Adipocyte (in vitro differentiated cells): ENCODE measurements at regions not wholly inside any gene's neighbourhood (a gene's known extent, or its start where the extent isn't known, plus 50 kb on each side); places are given as distances from the start of the nearest gene placed in this dataset.

Experiments used
- DNase-seq: peaks from one replicate; pipeline ENCODE4 v3.0.0-alpha.2; 2015; ENCODE audit warnings: low read depth
- H3K27me3 ChIP-seq: replicated peaks from 2 replicates; pipeline ENCODE4 v1.7.0; 2013; ENCODE audit warnings: mild to moderate bottlenecking, low read length, moderate library complexity; ENCODE audit not compliant: control insufficient read depth, insufficient read depth
- H3K36me3 ChIP-seq: 2 replicates; pipeline ENCODE4 v1.7.0; 2013; ENCODE audit warnings: low read length, mild to moderate bottlenecking, moderate library complexity; ENCODE audit not compliant: control insufficient read depth, insufficient read depth, severe bottlenecking
- H3K4me1 ChIP-seq: 2 replicates; pipeline ENCODE4 v1.7.0; 2013; ENCODE audit warnings: mild to moderate bottlenecking, low read length, moderate library complexity; ENCODE audit not compliant: control insufficient read depth, insufficient read depth
- H3K4me3 ChIP-seq: 2 replicates; pipeline ENCODE4 v1.7.0; 2013; ENCODE audit warnings: mild to moderate bottlenecking, low read length, moderate library complexity
- H3K9ac ChIP-seq: 2 replicates; pipeline ENCODE4 v1.7.0; 2013; ENCODE audit warnings: mild to moderate bottlenecking, low read length, moderate library complexity
- H3K9me3 ChIP-seq: 2 replicates; pipeline ENCODE4 v1.7.0; 2013; ENCODE audit warnings: mild to moderate bottlenecking, low read length, moderate library complexity; ENCODE audit not compliant: control insufficient read depth

DNA sequence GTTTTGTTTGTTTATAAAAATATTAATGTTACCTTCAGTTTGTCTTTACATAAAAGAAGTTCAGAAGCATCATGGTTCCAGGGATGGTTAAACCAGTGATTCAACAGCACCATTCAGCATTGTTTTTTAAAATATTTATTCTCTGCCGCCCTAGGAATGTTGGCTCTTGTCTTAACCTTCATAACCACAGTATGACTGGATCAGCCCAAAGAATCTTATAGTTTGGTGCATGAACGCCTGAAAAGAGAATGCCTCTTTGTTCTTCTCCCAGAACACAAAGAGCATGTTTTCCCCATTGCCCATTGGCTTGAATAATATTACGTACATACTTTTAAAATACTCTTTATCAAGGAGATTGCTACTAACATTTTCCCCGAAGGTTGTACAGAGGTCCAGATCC lies 413.4 kb downstream of the ANXA1 start:
- Histone ChIP-seq H3K4me3 (no peak overlapping the region), H3K36me3 (no peaks in the 10 kb centered on the region), H3K9ac (no peak overlapping the region), H3K4me1 (peaks cover 9% of the 10 kb centered on the region), H3K9me3 (no peaks in the 10 kb centered on the region), H3K27me3 (no peaks in the 10 kb centered on the region)
- no peak for DNase-seq

DNA sequence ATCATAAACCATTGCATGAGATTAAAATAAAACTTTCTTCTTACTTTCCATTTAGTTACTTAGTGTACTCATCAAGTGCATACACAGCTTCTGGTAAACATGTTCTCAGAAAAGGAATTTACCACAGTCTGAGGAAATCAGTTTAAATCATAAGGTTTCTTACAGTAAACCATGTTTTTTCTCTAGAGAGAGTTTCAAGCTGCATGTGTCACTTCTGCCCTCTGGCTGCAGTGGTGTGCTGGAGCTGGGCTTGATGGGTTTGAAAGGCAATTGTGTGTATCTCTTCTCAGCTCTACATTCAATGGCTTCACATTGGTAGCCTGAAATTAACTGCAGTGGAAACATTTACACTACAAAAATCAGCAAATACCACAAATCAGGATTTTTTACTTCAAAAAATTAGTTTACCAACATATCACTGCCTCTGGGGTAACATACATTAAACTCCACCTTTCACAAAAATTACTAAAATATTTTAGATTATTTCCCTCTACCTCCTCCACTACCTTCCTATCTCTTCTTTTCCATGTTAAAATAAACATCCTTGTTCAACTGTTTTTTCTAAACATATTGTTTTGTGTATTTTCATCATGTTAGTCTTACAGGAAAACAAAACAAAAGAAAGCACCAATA lies 414.3 kb downstream of the ANXA1 start:
- peak; percentile 62 for DNase-seq
- H3K9me3 ChIP-seq = no peaks in the 10 kb centered on the region
- H3K36me3 ChIP-seq = no peaks in the 10 kb centered on the region
- H3K27me3 ChIP-seq = no peaks in the 10 kb centered on the region
- H3K4me1 ChIP-seq = peaks cover 9% of the 10 kb centered on the region
- H3K9ac ChIP-seq = peak overlapping the region; percentile 8
- H3K4me3 ChIP-seq = no peak overlapping the region

DNA sequence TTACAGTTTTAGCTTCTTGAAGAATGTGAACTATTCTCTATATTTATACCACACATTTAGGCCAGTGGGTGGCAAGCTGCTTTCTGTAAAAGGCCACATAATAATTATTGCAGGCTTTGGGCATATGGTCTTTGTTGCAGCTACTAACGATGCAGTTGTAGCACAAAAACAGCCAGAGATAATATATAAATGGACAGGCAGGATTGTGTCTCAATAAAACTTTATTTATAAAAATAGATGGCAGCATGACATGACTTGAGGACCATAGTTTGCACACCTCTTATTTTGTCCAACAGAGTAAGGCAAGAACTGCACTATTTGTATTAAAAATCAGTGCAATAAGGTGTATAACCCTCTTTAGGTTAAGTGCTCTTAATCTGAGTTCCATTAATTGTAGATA lies 415.0 kb downstream of the ANXA1 start:
- Histone ChIP-seq H3K4me3 (no peak overlapping the region), H3K9ac (no peak overlapping the region), H3K4me1 (peaks cover 9% of the 10 kb centered on the region), H3K36me3 (no peaks in the 10 kb centered on the region), H3K9me3 (no peaks in the 10 kb centered on the region), H3K27me3 (no peaks in the 10 kb centered on the region)
- DNase-seq = no peak

DNA sequence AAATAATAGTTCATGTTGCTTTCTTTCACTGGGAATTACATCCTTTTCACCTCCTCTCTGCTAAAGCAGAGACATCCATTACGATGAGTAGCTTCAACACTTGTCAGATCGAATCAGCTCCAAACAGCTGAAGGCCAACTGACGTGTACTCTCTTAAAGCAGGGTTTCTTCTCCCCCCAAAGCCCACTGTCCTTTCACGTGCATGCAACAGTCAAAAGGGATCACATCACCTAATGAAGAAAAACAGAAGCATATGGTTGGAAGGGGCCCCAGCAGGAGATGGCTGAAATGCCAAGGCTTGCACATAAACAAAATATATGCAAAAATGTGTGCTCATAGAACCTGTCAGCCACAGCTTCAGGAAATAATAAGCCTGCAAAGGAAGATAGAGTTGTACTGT lies 421.6 kb downstream of the ANXA1 start:
- H3K4me1 ChIP-seq = no peaks in the 10 kb centered on the region
- H3K27me3 ChIP-seq = peaks cover 5% of the 10 kb centered on the region
- H3K9ac ChIP-seq = no peak overlapping the region
- no peaks in the 10 kb centered on the region for H3K36me3 ChIP-seq
- no peak for DNase-seq
- no peak overlapping the region for H3K4me3 ChIP-seq
- no peaks in the 10 kb centered on the region for H3K9me3 ChIP-seq

DNA sequence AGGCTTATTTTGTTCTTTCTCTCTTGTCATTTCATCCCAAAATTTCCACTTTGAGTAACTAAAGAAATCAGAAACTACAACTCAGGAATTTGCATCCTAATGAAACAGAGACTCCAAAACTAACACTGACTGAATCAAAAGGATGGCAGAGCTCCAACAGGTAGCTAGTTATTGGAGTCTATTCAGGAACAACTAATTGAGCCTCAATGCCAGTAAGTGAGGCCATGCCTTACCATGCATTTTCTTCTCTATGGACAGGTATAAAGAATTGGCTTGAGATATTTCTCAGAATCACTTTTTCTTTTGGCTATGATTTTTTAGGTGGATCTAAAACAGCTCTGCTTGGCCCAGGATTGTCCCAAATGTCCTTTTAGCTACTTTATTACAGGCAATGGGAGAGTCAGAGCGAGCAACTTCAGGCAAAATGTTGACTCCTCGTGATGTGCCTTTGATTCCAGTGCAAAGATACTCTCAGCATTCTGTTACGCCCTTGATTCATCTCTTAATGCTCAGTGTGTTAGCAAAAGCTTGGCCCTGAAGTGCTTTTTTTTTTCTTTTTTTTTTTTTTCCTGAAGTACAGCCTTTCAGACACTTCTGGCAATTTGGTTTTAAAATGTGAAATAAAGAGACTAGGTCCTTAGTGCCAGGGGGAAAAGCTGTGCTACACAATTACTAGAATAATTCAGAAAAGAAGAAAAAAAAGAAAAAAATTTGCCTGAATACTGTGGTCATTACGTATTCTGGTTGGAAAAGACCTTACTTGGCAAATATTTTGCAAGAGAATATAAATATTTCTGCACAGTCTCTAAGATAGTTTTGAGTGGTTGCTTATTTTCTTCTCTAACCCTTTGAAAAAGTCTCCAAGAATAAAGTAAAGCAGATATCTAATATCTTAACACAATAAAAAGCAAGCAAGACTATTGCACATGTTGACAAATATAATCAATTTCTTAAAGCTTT lies 423.7 kb downstream of the ANXA1 start:
- Histone ChIP-seq H3K27me3 (peaks cover 5% of the 10 kb centered on the region), H3K9ac (no peak overlapping the region), H3K4me3 (no peak overlapping the region), H3K4me1 (no peaks in the 10 kb centered on the region), H3K9me3 (no peaks in the 10 kb centered on the region), H3K36me3 (no peaks in the 10 kb centered on the region)
- DNase-seq = no peak

DNA sequence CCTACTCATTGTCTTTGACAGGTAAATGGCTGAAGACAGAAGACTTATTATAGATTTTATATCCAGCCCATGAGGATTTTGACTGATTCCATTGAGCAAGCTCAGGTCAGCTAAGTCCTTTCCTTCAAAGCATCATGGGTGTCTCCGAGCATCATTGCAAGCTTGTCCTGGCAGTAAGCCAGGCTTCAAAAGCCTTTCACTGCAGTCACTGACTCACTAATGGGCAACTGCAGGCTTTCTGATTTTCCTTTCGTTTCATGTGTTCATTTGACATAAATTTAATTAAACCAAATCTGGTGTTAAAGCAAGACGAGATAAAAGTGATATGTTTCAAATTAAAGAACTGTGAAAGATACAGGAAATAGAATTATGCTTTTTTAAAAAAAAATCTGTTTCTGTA lies 426.2 kb downstream of the ANXA1 start:
- peaks cover 5% of the 10 kb centered on the region for H3K27me3 ChIP-seq
- H3K9ac ChIP-seq = no peak overlapping the region
- no peaks in the 10 kb centered on the region for H3K36me3 ChIP-seq
- H3K4me3 ChIP-seq = no peak overlapping the region
- no peaks in the 10 kb centered on the region for H3K4me1 ChIP-seq
- no peaks in the 10 kb centered on the region for H3K9me3 ChIP-seq
- DNase-seq = peak; percentile 3

DNA sequence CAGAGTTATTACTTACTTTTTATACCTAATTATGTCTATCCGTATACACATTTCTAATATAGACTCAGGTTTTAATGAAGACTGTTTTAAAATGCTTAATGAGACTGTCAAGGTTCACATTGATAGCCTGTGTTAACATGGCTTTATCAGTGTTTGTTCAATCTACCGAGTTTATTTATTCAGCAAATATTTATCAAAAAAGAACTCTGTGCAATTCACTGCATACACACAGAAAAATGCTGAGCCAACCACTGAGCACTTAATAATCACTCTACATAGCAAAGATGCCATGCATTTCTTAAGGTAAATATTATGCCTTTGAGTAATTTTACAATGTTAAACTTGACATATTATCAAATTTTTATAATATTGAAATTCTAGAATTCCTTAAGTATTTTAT lies 428.2 kb downstream of the ANXA1 start:
- Histone ChIP-seq H3K4me1 (peaks cover 9% of the 10 kb centered on the region), H3K27me3 (no peaks in the 10 kb centered on the region), H3K9me3 (no peaks in the 10 kb centered on the region), H3K9ac (no peak overlapping the region), H3K36me3 (no peaks in the 10 kb centered on the region), H3K4me3 (no peak overlapping the region)
- no peak for DNase-seq

DNA sequence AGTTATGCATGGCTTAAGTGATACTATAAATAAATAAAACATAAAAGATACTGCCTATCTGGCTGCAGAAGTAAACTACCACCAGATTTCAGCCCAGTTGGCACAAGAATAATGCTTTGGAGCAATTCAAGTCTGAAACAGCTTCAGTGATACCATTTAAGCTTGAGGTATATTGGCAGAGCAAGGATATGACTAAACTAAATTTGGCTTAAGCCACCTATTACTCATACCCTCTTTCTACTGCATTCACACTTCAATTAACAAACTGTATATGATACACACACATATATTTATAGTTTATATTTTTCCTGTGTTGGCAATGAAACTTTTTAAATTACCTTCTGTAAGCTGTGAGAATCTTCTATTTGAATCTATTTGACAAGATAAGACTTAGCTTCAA lies 431.9 kb downstream of the ANXA1 start:
- Histone ChIP-seq H3K27me3 (no peaks in the 10 kb centered on the region), H3K4me1 (peaks cover 9% of the 10 kb centered on the region), H3K4me3 (no peak overlapping the region), H3K9me3 (no peaks in the 10 kb centered on the region), H3K9ac (no peak overlapping the region), H3K36me3 (no peaks in the 10 kb centered on the region)
- DNase-seq = no peak

DNA sequence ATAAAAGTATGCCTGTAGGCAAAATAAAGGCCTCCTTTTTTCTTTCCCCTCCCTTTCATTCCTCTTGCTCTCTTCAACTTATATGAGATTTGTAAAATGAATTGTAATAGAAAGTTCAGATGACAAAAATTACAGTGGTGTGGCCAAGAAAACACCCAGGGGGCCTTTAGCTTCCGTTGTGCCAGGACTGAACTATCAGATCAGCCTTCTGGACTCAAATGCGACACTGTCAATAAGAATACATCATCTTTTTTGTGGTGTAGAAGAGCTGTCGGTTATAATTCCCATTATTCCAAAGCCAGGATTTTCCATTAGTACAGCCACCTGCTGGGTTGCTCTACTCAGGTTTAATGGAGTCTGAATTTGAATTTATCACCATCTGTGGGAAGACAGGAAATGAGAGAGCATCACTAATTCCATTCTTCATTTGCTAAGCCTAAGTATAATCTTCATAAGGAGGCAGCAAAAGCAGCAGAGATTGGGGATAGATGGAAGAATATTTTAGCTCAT lies 443.4 kb downstream of the ANXA1 start:
- Histone ChIP-seq H3K27me3 (no peaks in the 10 kb centered on the region), H3K36me3 (no peaks in the 10 kb centered on the region), H3K9ac (no peak overlapping the region), H3K9me3 (no peaks in the 10 kb centered on the region), H3K4me3 (no peak overlapping the region), H3K4me1 (no peaks in the 10 kb centered on the region)
- no peak for DNase-seq

DNA sequence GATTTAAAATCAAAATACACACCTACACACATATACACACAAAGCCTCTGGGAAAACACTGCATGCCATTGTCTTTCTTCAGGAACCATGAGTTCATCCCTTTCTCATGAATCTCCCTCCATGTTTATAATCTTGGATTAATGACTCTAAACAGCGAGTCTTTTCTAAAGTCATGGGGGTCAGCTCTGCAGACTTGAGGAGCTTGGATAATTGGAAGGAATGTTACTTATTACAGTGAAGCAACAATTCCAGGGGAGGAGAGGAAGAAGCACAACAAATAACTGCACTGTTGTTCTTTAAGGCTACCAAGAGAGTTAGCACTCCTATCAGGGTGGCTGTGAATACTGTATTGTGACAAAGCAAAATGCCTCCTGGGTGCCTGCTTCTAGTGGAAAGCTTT lies 444.7 kb downstream of the ANXA1 start:
- no peak for DNase-seq
- Histone ChIP-seq H3K9ac (no peak overlapping the region), H3K36me3 (no peaks in the 10 kb centered on the region), H3K9me3 (no peaks in the 10 kb centered on the region), H3K4me3 (no peak overlapping the region), H3K4me1 (no peaks in the 10 kb centered on the region), H3K27me3 (no peaks in the 10 kb centered on the region)

DNA sequence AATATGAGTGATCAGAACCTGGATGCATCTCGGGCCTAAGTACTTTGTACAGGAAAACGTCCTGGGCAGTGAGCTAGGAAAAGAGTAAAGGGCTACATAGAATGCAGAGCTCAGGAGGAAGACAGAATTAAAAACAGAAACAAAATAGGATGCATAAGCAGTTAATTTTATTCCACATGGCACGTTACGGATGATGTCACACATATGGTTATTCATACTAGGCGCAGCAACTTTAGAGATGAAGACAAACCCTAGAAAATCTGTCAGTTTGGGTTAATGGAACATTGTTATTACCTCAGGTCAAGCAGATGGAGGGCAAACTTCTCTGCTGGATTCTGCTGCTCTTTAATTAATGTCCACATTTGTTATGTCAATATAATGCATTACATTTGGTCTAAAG lies 445.4 kb downstream of the ANXA1 start:
- no peaks in the 10 kb centered on the region for H3K9me3 ChIP-seq
- no peaks in the 10 kb centered on the region for H3K4me1 ChIP-seq
- DNase-seq = no peak
- no peak overlapping the region for H3K4me3 ChIP-seq
- H3K27me3 ChIP-seq = no peaks in the 10 kb centered on the region
- H3K9ac ChIP-seq = no peak overlapping the region
- no peaks in the 10 kb centered on the region for H3K36me3 ChIP-seq
